Common myeloid progenitor, CD34-positive (primary cell): ENCODE measurements at regions not wholly inside any gene's neighbourhood (a gene's known extent, or its start where the extent isn't known, plus 50 kb on each side); places are given as distances from the start of the nearest gene placed in this dataset.

ENCODE experiments used
- CTCF ChIA-PET: fragments of 350-600 bp; sonication (Branson Sonifier 250); formaldehyde crosslinking; loops from one replicate; lab custom pipeline; 2021; ENCODE audit warnings: antibody characterized with exemption; lab: Charles Lee
- POLR2A ChIA-PET: fragments of 350-600 bp; sonication (Branson Sonifier 250); formaldehyde crosslinking; loops from one replicate; lab custom pipeline; 2021; ENCODE audit warnings: antibody characterized with exemption; lab: Charles Lee
- DNase-seq, 3 donors: peaks; one replicate each; pipeline versions ENCODE4 v3.0.0 to v3.0.0-alpha.2; 2013
- H3K27ac ChIP-seq, 2 experiments: 1 replicate in 1 of 2; 2 replicates in 1 of 2; pipeline ENCODE4 v1.7.0; 2013; ENCODE audit warnings: inconsistent platforms in 2 of 2, low read length in 2 of 2, mild to moderate bottlenecking in 2 of 2, low read depth in 1 of 2, moderate library complexity in 1 of 2; ENCODE audit not compliant: severe bottlenecking in 2 of 2, insufficient read depth in 1 of 2, poor library complexity in 1 of 2
- H3K27me3 ChIP-seq, 5 experiments: replicated peaks in 2 of 5; 1 replicate in 3 of 5; 2 replicates in 2 of 5; pipeline versions ENCODE4 v1.6.1 to v1.7.0; 2013; ENCODE audit warnings: low read length in 4 of 5, mild to moderate bottlenecking in 2 of 5, moderate library complexity in 2 of 5, inconsistent platforms in 1 of 5; ENCODE audit not compliant: insufficient read depth in 5 of 5, control insufficient read depth in 4 of 5
- H3K36me3 ChIP-seq, 4 experiments: 1 replicate in 2 of 4; 2 replicates in 2 of 4; pipeline versions ENCODE4 v1.6.1 to v1.7.0; 2013; ENCODE audit warnings: low read length in 3 of 4, control low read depth in 1 of 4, mild to moderate bottlenecking in 1 of 4; ENCODE audit not compliant: control insufficient read depth in 4 of 4, insufficient read depth in 4 of 4
- H3K4me1 ChIP-seq, 4 experiments: 1 replicate in 3 of 4; 2 replicates in 1 of 4; pipeline versions ENCODE4 v1.6.1 to v1.7.1; 2013; ENCODE audit warnings: low read length in 3 of 4, mild to moderate bottlenecking in 3 of 4, control low read depth in 1 of 4, inconsistent platforms in 1 of 4, moderate library complexity in 1 of 4; ENCODE audit not compliant: control insufficient read depth in 4 of 4, insufficient read depth in 4 of 4; ENCODE audit errors: control extremely low read depth in 1 of 4
- H3K4me3 ChIP-seq, 7 experiments: 1 replicate in 4 of 7; 2 replicates in 3 of 7; pipeline versions ENCODE4 v1.5.1 to v1.7.0; 2013; ENCODE audit warnings: mild to moderate bottlenecking in 7 of 7, low read length in 6 of 7, moderate library complexity in 6 of 7, inconsistent platforms in 2 of 7, low read depth in 2 of 7, control low read depth in 1 of 7; ENCODE audit not compliant: insufficient read depth in 4 of 7, control insufficient read depth in 1 of 7; ENCODE audit errors: extremely low read depth in 1 of 7
- H3K9me3 ChIP-seq, 5 experiments: 1 replicate in 4 of 5; 2 replicates in 1 of 5; pipeline versions ENCODE4 v1.6.1 to v1.7.1; 2013; ENCODE audit warnings: low read length in 4 of 5, mild to moderate bottlenecking in 2 of 5, inconsistent platforms in 1 of 5, low read depth in 1 of 5, moderate library complexity in 1 of 5; ENCODE audit not compliant: control insufficient read depth in 4 of 5, insufficient read depth in 2 of 5; ENCODE audit errors: control extremely low read depth in 1 of 5
- WGBS: methylation state at CpG from one replicate; pipeline ENCODE4 v1.1.5; 2013; ENCODE audit not compliant: insufficient coverage; 5-methylcytosine and 5-hydroxymethylcytosine counted together

DNA sequence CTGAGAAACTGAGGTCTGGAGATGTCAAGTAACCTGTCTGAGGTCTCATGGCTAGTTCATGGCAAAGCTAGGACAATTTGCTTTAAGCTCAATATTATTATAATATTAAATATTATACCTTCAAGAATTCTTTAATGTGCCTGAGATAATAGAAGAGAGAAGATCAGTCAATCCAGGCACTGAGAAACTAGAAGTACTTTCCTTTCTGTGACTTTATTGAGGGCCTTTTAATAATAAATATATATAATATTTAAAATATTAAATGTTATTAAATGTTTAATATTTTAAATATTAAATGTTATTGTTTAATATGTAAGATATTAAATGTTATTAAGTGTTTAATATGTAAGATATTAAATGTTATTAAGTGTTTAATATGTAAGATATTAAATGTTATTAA, 144.3 kb upstream of the DNAJC19 start:
- POLR2A ChIA-PET, result no interaction called here
- H3K27me3 ChIP-seq, result no peaks in the 10 kb centered on the region
- CTCF ChIA-PET, result no interaction called here
- DNase-seq, result no peak
- H3K9me3 ChIP-seq, result no peaks in the 10 kb centered on the region
- no peak overlapping the region for H3K4me3 ChIP-seq
- no peaks in the 10 kb centered on the region for H3K36me3 ChIP-seq
- no peaks in the 10 kb centered on the region for H3K4me1 ChIP-seq
- no peak overlapping the region for H3K27ac ChIP-seq

DNA sequence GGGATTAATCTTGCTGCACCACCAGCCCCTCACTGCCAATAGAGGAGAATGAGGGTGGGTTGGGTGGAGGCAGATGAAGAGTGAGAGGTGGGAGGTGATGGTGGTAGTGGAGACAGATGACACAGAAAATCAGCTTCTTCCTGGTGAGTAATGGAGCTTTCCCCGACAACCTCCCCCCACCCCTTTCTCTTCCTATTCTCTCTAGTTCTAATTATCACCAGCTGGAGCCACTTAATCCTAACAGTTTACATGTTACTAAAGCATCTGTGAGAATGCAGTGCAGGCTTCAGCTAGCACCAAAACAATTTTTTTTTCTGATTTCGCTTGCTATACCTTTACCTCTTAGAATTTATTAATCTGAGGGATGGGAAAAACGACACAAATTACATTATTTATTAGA, 116.1 kb upstream of the DNAJC19 start:
- WGBS, result 93% methylated on average over 2 of the region's 3 CpGs
- Histone ChIP-seq H3K36me3 (no peaks in the 10 kb centered on the region), H3K27ac (no peak overlapping the region), H3K9me3 (no peaks in the 10 kb centered on the region), H3K27me3 (no peaks in the 10 kb centered on the region), H3K4me3 (no peak overlapping the region), H3K4me1 (no peaks in the 10 kb centered on the region)
- ChIA-PET CTCF (no interaction called here), POLR2A (no interaction called here)
- DNase-seq, result no peak

DNA sequence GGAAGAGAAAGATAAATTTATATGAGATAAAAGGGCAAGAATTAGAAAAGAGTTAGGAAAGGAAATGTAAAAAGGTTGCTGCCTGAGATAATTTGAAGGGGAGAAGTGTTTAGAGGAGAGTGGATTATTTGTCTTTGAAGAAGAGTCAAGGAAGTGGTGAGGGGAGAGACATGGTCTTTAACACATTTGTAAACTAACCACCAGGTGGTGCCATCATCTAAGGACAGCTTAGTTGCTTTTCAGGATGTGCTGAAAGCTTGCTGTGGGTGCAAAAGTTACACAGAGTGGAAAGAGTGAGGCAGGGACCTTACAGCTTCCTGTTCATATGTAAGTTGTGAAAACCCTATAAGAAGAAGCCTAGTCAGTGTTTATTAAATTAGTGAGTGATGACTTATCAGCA, 114.1 kb upstream of the DNAJC19 start:
- Histone ChIP-seq H3K27me3 (no peaks in the 10 kb centered on the region), H3K36me3 (no peaks in the 10 kb centered on the region), H3K4me1 (no peaks in the 10 kb centered on the region), H3K27ac (no peak overlapping the region), H3K9me3 (no peaks in the 10 kb centered on the region), H3K4me3 (no peak overlapping the region)
- DNase-seq, result peak in 2 of 3 donors; percentile 4 to 7
- ChIA-PET CTCF (no interaction called here), POLR2A (interaction anchor here (0.5 kb wide), 1 partner anchor 9 kb away, joined by 3 read pairs; no protein-coding TSS in a partner anchor)

DNA sequence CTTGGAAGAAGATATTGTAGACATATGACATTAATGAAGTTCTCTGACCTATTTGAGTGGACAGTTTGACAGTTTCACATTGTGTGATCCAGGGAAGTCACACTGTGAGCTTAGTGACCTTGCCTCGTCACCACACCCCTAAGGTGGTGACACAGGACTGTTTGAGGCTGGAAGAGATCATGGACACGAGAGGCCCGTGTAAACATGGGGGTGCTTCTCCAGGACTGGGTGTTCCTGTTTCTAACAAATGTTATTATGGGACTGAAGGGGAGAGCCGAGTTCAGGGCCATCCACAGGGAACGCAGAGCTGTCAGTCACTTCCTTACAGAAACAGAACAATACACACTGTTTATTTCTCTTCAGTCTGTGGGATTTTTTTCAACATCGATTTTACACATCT, 96.5 kb upstream of the DNAJC19 start:
- H3K4me3 ChIP-seq, result no peak overlapping the region
- H3K36me3 ChIP-seq, result no peaks in the 10 kb centered on the region
- no peaks in the 10 kb centered on the region for H3K9me3 ChIP-seq
- H3K4me1 ChIP-seq, result no peaks in the 10 kb centered on the region
- ChIA-PET POLR2A (no interaction called here), CTCF (no interaction called here)
- H3K27me3 ChIP-seq, result no peaks in the 10 kb centered on the region
- H3K27ac ChIP-seq, result no peak overlapping the region
- no peak for DNase-seq
- 91% methylated on average over 4 of the region's 6 CpGs for WGBS

DNA sequence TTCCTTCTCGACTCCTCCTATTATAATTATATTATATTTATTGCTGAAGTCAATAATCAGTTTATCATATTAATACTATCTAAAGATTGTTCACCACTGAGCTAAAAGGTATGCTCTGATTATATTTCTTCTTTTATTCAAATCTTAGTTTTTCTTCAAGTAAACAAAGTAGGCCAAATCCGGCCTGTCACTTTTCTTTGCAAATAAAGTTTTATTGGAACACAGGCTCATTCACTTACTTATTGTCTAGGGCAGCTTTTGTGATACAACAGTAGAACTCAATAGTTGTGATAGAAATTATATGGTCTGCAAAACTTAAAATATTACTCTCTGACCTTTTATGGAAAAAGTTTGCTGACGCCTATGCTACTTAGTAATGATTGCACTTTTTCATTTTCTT, 92.4 kb upstream of the DNAJC19 start:
- H3K36me3 ChIP-seq, result no peaks in the 10 kb centered on the region
- H3K9me3 ChIP-seq, result no peaks in the 10 kb centered on the region
- H3K27ac ChIP-seq, result no peak overlapping the region
- DNase-seq, result no peak
- no peak overlapping the region for H3K4me3 ChIP-seq
- ChIA-PET CTCF (no interaction called here), POLR2A (no interaction called here)
- no CpG with 5 or more reads among the region's 3 CpGs for WGBS
- no peaks in the 10 kb centered on the region for H3K27me3 ChIP-seq
- H3K4me1 ChIP-seq, result no peaks in the 10 kb centered on the region

DNA sequence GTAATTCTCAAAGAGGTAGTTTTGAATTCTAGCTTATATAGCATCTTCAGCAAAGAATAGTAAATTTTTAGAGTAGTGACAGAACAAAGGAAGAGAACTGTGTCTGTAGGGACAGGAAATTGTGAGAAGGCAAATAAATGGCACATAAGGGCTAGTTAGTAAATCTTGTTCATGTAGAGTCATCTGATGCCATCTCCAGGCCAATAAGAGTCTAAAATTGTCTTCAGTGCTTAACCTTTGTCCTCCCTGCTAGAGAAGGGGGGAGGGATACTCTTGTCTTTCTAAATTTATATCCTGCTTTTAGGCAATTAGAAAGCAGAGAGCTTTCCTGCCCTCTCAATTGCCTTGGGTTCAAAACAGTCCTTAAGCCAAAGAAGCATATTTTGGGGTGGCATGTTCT, 87.0 kb upstream of the DNAJC19 start:
- DNase-seq, result no peak
- ChIA-PET CTCF (no interaction called here), POLR2A (no interaction called here)
- Histone ChIP-seq H3K4me1 (no peaks in the 10 kb centered on the region), H3K27me3 (no peaks in the 10 kb centered on the region), H3K27ac (no peak overlapping the region), H3K36me3 (no peaks in the 10 kb centered on the region), H3K4me3 (no peak overlapping the region), H3K9me3 (no peaks in the 10 kb centered on the region)

DNA sequence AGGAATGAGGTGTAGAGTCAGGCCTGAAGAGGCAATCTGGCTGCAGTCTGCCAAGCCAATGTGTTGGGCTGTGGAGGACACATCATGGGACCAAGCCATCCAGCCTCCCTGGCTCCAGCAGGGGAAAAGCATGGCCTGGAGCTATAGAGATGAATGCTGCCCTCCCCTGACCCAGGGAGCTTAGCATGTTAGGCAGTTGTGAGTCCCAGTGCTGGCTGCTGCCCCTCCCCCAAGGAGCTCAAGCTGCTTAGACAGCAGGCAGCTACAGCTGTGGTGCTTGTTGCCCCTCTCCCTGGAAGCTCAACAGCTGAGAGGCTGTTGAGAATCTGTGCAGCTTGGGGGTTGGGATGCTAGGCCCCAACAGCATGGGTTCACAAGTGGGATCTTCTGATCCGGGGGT, 85.6 kb upstream of the DNAJC19 start:
- H3K4me1 ChIP-seq, result no peaks in the 10 kb centered on the region
- no peak overlapping the region for H3K4me3 ChIP-seq
- no peak for DNase-seq
- no peaks in the 10 kb centered on the region for H3K36me3 ChIP-seq
- 86% methylated on average over 1 of the region's 1 CpG for WGBS
- ChIA-PET POLR2A (no interaction called here), CTCF (no interaction called here)
- H3K27ac ChIP-seq, result no peak overlapping the region
- no peaks in the 10 kb centered on the region for H3K27me3 ChIP-seq
- H3K9me3 ChIP-seq, result no peaks in the 10 kb centered on the region
